GM21515 (cell line): ENCODE measurements at regions not wholly inside any gene's neighbourhood (a gene's known extent, or its start where the extent isn't known, plus 50 kb on each side); places are given as distances from the start of the nearest gene placed in this dataset.
"Not testable (repeated sequence)": the region's sequence is repeated elsewhere in the genome, so short reads cannot be mapped to it uniquely, and the experiment has no call there.

Experiments used
- ATAC-seq: cut with Tn5 transposase; IDR thresholded peaks from one replicate; pipeline ENCODE4 v1.9.1; 2021; ENCODE audit not compliant: unreplicated experiment

GRCh38 chr12:85626784-85627171 is 209.4 kb downstream of the RASSF9 start:
- ATAC-seq = no peak

GRCh38 chr12:85627584-85627983 is 208.6 kb downstream of the RASSF9 start:
- no peak for ATAC-seq

- ATAC-seq = not testable (repeated sequence)
Observed at GRCh38 chr12:85628562-85628961, 207.6 kb downstream of the RASSF9 start.

DNA sequence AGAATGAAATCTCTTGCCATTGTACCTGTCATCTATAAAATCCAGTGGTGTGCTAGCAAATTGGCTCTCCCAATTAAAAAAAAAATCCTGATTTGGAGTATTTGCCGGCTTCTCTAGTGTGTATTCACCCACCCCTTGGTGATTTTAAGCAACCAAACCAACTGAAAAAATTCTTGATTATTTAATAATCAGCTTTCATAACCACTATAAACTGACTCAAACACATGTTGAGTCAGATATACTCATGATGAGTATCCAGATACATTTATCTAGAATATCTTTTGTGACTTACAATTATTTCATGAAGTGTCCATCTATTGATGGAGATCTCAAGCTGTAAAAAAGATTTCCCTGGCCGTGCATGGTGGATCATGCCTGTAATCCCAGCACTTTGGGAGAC is 205.4 kb downstream of the RASSF9 start:
- ATAC-seq = no peak

- ATAC-seq = no peak
Observed at GRCh38 chr12:85632390-85632789, 203.8 kb downstream of the RASSF9 start.

DNA sequence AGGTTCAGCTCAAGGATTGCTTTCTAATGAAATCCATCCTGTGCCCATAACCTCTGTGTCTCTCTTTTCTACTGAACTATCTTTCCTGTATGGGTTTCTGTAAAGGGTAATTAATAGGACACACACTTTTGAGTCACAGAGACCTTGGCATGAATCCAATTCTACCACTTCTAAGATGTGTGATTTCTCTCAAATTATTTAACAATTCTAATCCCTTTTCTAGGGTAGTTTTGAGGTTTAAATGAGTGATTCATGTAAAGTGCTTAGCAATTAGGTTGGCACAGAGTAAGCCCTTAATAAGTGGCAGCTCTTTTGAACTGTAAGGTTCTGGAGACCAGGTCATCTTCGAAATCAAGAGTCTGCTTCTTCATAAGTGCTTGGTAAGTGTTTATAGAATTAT is 202.7 kb downstream of the RASSF9 start:
- ATAC-seq = no peak

DNA sequence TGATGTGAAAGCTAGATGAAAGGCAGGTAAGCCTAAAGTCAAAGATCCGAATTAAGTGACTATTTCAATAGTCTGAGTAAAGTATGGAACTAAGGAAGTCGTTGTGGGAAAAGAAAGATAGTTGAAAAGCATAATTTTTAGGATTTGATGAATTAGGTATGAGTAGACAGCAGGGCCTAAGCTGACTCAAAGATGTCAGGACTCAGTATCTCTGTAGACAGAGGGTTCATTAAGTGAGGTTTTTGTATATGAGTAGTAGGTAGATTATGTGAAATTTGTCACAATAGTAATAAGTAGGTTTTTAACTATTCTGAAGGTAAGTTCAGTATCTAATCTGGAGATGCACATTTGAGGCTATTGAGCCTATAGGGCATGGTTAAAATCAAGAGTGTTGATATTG is 196.4 kb downstream of the RASSF9 start:
- ATAC-seq = no peak

GRCh38 chr12:85641796-85642195 is 194.4 kb downstream of the RASSF9 start:
- no peak for ATAC-seq

GRCh38 chr12:85642288-85642687 is 193.9 kb downstream of the RASSF9 start:
- ATAC-seq = no peak

DNA sequence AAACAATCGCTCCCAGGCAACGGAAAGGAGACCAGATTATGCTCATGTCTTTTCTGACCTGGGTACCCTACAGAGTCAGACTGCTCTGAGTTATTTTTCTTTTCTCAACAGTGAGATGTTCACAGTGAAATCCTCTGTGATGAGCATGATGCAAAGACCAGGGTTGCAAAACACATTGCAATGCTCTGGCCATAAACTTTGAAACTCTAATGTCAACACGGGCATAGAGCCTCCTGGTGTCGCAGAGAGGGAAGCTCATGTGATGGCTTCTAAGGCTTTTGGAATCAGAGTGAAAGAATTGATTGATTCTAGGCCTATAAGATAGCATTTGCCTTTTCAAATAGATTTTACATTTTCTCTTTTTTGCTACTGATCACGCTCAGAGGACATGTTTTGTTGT is 193.4 kb downstream of the RASSF9 start:
- no peak for ATAC-seq

DNA sequence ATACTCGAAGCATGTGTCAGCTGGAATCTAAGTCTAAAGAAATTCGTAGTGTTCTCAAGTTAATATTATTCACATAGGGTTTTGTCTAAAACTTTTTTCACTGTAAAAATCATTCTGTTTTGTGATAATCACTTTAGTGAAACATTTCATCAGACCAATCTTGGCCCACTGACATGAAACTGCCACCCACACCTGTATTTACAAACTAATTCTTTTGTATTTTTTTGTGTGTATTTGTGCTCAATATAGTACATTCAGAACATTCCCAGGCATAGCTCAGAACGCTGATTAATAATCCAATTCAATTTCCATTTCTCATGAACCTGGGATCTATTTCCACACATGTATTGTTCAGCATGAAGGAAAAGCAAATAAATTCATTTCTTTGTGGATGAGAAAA is 191.7 kb downstream of the RASSF9 start:
- ATAC-seq = no peak

GRCh38 chr12:85653731-85654455 is 182.3 kb downstream of the RASSF9 start:
- no peak for ATAC-seq

DNA sequence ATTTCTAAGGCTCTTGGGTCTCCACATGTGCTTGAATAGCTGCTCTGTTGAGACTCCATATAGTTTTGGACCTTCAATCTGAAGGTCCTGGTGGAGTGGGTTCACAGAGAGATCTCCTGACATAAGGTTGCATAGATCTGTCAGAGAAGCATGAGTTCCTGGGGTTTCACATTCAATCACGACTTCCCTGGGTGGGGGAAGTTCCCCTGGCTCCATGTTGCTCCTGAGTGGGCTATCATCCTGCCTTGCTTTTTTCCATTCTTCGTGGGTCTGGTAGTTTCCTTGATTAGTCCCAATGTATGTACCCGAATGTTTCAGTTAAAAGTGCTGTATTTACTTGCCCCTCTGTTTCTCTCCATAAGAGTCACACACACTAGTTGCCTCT is 181.8 kb downstream of the RASSF9 start:
- ATAC-seq = no peak

GRCh38 chr12:85656561-85656960 is 179.6 kb downstream of the RASSF9 start:
- ATAC-seq = no peak

GRCh38 chr12:85657251-85657650 is 179.0 kb downstream of the RASSF9 start:
- ATAC-seq = no peak

GRCh38 chr12:85657836-85658630 is 178.2 kb downstream of the RASSF9 start:
- ATAC-seq = no peak

DNA sequence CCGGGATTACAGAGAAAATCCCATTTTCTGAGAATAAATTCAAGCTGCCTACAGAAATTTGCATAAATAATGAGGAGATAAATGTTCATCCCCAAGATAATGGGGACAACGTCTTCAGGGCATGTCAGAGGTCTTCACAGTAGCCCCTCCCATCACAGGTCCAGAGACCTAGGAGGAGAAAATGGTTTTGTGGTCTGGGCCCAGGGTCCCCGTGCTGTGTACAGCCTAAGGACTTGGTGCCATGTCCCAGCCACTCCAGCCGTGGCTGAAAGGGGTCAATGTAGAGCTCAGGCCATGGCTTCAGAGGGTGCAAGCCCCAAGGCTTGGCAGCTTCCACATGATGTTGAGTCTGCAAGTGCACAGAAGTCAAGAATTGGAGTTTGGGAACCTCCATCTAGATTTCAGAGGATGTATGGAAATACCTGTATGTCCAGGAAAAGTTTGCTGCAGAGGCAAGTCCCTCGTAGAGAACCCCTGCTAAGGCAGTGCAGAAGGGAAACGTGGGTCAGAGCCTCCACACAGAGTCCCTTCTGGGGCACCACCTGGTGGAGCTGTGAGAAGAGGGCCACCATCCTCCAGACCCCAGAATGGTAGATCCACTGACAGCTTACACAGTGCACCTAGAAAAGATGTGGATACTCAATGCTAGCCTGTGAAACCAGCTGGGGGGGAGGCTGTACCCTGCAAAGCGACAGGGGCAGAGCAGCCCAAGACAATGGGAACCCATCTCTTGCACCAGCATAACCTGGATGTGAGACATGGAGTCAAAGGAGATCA is 176.3 kb downstream of the RASSF9 start:
- ATAC-seq = no peak

DNA sequence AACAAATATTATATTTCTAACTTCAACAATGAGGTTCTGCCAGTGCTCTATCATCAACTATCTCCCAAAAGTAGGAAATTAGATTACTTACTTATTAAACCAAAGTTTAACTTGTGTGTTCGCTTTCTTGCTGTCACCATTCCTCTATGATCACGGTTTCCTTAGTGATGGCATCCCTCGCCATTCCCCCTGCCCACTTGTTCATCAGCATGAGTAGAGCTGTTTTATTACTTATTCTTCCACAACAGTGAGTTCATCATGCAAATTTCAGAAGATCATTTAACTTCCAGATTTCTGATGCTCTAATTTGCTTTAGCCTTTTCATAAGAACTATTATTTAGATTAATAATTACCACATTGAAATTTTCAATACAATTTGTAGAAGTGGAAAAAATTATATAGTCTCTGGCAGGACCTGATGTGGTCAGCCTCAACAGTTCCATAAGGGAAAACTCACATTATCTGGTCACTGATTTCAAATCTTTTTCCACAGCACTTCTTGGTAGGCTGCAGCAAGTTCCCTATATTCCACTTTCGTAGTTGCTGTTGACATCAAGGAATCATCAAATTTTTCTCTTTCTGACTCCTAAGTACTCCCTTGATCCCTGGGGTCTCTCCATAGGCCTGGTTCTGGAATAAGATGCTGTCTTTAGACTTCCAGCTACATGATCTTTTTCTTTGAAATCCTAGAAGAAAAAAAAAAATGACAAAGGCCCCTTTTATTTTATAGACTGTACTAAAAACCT is 174.6 kb downstream of the RASSF9 start:
- ATAC-seq = no peak

DNA sequence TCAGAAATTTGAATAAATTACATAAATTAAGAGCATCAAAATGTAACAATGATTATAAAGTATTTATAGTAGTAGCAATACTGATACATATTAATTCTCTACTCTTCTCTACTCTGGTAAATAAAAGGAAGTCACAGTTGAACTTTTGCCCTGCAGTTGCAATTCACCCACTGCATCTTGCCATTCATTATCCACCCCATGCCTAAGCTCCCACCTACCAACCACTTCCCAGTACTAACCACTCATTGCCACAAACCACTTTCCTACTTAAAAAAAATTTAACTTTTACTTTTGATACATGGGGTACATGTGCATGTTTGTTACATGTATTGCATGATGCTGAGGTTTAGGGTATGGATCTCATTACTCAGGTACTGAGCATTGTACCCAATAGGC is 174.0 kb downstream of the RASSF9 start:
- no peak for ATAC-seq

GRCh38 chr12:85663631-85664030 is 172.6 kb downstream of the RASSF9 start:
- no peak for ATAC-seq

DNA sequence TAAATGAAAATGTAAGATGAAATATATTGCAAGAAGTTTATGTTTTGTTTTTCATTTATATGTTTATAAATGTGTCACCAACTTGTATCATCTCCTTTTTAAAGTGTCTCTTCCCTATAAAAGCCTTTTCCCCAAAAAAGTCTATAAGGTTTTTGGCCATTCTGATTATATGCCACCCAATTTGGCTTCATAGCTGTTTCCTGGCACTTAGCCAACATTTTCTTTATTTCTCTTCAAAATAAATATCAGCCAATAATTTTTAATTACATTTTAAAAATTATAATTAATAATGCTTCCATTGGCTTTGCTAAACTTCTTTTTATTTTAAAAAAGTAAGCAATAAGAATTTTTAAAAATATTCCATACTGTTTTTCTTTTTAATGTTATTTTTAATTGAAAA is 171.8 kb downstream of the RASSF9 start:
- no peak for ATAC-seq
